Adrenal gland (tissue), 5 donors: ENCODE measurements at regions not wholly inside any gene's neighbourhood (a gene's known extent, or its start where the extent isn't known, plus 50 kb on each side); places are given as distances from the start of the nearest gene placed in this dataset.

ENCODE experiments used
- CTCF ChIP-seq, 6 experiments: fragments of 450-650 bp in 4 of 6; fragments of 200-600 bp in 2 of 6; sonication (generic) in 1 of 6; IDR thresholded peaks; 1 replicate in 5 of 6; 2 replicates in 1 of 6; pipeline versions ENCODE4 v1.5.1 to v1.8.0; 2016 to 2021; ENCODE audit warnings: antibody characterized with exemption in 6 of 6, mild to moderate bottlenecking in 2 of 6, moderate library complexity in 1 of 6
- POLR2A ChIP-seq, 2 donors: fragments of 450-650 bp; IDR thresholded peaks; one replicate each; pipeline ENCODE4 v1.6.1; 2017; ENCODE audit warnings: antibody characterized with exemption in 2 of 2, mild to moderate bottlenecking in 2 of 2, moderate library complexity in 1 of 2
- donor health status: DM: no; HTN: no; CAD: no.

- TF ChIP-seq CTCF (IDR thresholded peaks at IDR 0.05): no peak
- no peak for TF ChIP-seq POLR2A (IDR thresholded peaks at IDR 0.05)
These were observed 275.3 kb upstream of the MKLN1 start for GRCh38 chr7:131052285-131052904.
